ENCODE measurements at regions not wholly inside any gene's neighbourhood (a gene's known extent, or its start where the extent isn't known, plus 50 kb on each side); places are given as distances from the start of the nearest gene placed in this dataset.
"Not testable (repeated sequence)": the region's sequence is repeated elsewhere in the genome, so short reads cannot be mapped to it uniquely, and the experiment has no call there.

DNA sequence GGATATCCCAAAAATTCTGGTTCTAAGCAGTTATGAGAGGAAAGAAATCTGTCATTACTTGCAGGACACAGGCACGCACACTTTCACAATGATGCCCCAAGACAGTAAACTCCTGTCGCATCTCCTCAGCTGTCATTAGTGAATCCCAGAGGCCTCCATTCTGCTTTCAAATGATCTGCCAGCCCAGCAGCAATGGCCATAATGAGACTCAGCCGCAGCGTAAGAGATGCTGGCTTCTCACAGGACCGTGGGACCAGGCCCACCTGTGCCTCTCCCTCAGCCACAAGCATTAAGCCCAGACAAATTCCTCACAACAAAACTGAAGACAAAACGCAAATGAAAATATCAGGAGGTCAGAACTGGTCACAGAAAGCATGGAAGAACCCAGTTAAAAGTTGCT, 98.0 kb upstream of the VLDLR start:
- no peak for TF ChIP-seq CTCF (IDR thresholded peaks at IDR 0.05; ENCODE audit: low read depth, low read length)
- no peak for DNase-seq (ENCODE audit: extremely low read depth, low read depth)

GRCh38 chr9:2524601-2525000, 97.0 kb upstream of the VLDLR start:
- no peak for TF ChIP-seq CTCF (IDR thresholded peaks at IDR 0.05; ENCODE audit: low read depth, low read length)
- no peak for DNase-seq (ENCODE audit: extremely low read depth, low read depth)

GRCh38 chr9:2525147-2525546, 96.4 kb upstream of the VLDLR start:
- DNase-seq (ENCODE audit: extremely low read depth, low read depth) = no peak
- no peak for TF ChIP-seq CTCF (IDR thresholded peaks at IDR 0.05; ENCODE audit: low read depth, low read length)

- TF ChIP-seq CTCF (IDR thresholded peaks at IDR 0.05; ENCODE audit: low read depth, low read length) = no peak
- DNase-seq (ENCODE audit: extremely low read depth, low read depth) = no peak
Observed at GRCh38 chr9:2526071-2526828, 95.3 kb upstream of the VLDLR start.

GRCh38 chr9:2531481-2531880, 90.1 kb upstream of the VLDLR start:
- TF ChIP-seq CTCF (IDR thresholded peaks at IDR 0.05; ENCODE audit: low read depth, low read length) = no peak

GRCh38 chr9:2536511-2536910, 85.1 kb upstream of the VLDLR start:
- no peak for DNase-seq (ENCODE audit: extremely low read depth, low read depth)
- no peak for TF ChIP-seq CTCF (IDR thresholded peaks at IDR 0.05; ENCODE audit: low read depth, low read length)

More at GRCh38 chr9:2531481-2531880, 90.1 kb upstream of the VLDLR start:
- DNase-seq (ENCODE audit: extremely low read depth, low read depth) = no peak

DNA sequence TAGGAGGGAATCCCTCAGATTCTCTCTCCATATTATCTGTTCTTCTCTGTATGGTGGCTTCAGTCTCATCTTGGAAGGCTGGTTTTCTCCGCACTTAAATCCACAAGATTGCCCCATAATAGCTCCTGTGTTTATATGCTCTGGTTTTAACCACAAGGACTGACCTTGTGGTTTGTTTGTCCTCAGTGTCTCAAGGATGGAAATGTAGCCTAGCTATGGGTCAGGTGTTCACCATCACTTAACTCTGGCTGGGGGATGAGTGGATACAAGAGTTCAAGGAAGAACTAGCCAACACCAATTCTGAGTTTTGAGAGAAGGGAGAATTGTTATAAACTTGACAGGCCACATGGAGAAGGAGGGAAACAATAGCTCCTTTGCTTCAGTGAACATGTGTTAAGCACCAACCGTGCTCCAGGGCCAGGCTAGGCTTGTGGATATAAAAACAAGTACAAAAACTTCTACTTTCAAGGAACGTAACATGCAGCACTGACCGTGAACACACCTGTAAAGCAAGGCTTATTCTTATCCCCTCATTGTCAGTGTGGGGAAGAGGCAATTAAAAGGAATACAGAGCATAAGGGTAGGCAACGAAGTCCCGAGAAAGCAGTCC, 75.6 kb upstream of the VLDLR start:
- no peak for TF ChIP-seq CTCF (IDR thresholded peaks at IDR 0.05; ENCODE audit: low read depth, low read length)
- no peak for DNase-seq (ENCODE audit: extremely low read depth, low read depth)

DNA sequence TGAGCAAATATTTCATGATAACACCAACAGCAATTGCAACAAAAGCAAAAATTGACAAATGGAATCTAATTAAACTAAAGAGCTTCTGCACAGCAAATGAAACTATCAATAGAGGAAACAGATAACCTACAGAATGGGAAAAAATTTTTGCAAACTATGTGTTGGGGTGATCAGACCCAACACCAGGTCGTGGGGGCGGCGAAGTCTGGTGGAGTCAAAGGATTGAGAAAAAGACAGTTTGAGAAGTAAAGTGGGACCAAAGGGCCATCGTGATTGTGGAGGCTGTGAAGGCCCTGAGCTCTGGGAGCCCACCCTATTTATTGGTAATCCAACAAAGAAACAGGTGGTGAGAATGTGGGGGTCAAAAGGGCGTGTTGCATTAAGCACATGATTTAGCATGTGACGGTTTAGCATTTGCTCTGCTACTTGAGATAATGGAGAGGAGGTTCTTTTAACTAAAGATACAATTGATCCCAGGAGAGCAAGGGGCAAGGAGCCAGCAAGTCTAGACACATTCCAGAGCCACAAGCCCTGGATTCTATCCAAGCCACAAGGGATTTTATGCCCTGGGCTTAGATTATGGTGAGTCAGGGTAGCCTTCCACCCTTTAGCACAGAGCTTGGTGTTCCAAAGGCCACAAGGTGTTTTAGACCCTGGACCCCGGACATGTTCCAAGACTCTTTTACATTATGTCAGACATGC, 65.5 kb upstream of the VLDLR start:
- not testable (repeated sequence) for DNase-seq (ENCODE audit: extremely low read depth, low read depth)
